ENCODE measurements at regions not wholly inside any gene's neighbourhood (a gene's known extent, or its start where the extent isn't known, plus 50 kb on each side); places are given as distances from the start of the nearest gene placed in this dataset.

DNA sequence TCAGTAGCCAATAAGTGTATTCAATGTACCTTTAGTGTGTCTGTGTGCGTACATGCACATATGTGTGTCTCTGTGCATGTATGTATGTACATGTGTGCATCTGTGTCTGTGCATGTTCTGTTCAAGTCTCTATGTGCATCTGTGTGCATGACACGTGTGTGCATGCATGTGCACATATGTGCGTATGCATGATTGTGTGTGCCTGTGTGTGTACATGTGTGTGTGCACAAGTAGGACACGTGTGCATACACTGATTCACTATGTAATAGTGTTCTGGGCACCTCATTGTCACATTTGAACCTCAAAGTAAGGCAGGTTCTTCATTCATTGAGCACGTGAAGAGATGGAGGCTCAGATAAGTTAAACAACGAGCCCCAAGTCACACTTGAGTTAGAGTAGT is 142.6 kb upstream of the COPS8 start:
- no peak overlapping the region for H3K27ac ChIP-seq
- TF ChIP-seq, protein P1, sequence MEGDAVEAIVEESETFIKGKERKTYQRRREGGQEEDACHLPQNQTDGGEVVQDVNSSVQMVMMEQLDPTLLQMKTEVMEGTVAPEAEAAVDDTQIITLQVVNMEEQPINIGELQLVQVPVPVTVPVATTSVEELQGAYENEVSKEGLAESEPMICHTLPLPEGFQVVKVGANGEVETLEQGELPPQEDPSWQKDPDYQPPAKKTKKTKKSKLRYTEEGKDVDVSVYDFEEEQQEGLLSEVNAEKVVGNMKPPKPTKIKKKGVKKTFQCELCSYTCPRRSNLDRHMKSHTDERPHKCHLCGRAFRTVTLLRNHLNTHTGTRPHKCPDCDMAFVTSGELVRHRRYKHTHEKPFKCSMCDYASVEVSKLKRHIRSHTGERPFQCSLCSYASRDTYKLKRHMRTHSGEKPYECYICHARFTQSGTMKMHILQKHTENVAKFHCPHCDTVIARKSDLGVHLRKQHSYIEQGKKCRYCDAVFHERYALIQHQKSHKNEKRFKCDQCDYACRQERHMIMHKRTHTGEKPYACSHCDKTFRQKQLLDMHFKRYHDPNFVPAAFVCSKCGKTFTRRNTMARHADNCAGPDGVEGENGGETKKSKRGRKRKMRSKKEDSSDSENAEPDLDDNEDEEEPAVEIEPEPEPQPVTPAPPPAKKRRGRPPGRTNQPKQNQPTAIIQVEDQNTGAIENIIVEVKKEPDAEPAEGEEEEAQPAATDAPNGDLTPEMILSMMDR (conservative IDR thresholded peaks at IDR 0.05) = no peak

DNA sequence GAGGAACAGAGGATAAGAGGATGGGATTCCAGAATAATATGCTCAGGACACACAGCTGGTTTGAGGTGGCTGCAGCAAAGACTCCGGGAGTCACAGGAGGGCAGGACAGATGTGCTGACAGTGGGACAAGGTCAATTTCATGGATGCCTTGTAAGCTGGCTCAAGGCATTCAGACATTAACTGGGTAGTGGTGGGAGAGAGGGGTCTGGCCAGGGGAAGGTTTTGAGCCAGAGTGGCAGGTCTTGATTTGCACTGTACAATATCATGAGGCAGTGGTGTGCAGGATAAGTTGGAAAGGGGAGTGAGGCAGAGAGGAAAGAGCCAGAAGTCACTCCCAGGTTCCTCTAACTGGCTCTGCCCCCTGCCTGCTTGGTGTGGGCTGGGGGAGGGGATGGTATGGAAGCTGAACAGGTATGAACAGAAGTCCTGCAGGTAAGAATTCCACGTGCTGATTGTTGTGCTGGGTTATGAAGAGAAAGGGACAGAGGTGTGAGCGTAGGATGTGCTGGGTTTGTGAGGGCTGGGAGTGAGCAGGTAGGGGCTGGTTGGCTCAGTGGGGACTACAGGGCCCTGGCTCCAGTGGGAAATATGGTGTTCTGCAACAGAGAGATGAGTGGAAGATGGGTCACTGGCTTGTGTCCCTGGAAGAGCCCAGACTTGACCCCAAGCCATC is 141.7 kb upstream of the COPS8 start:
- TF ChIP-seq, protein P1 (conservative IDR thresholded peaks at IDR 0.05) = no peak
- H3K27ac ChIP-seq = no peak overlapping the region

DNA sequence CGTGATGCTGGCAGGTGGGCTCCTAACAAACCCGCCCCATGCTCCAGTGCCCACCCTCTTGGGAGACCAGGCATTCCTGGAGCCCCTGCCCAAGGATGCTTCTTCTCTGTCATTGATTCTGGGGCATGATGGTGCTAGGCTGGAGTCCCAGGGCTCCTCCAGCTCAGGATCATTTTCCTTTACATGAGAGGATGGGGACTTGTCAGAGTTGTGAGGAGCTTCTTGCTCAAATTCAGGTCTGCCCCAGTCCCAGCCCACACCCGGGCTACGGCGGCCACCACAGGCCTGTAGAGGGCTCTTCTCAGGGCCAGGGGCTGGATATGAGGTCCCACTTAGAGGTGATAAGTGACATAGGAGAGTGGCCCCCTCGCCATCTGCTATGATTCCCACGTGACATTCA is 141.1 kb upstream of the COPS8 start:
- H3K27ac ChIP-seq = no peak overlapping the region
- TF ChIP-seq, protein P1 (conservative IDR thresholded peaks at IDR 0.05) = no peak

DNA sequence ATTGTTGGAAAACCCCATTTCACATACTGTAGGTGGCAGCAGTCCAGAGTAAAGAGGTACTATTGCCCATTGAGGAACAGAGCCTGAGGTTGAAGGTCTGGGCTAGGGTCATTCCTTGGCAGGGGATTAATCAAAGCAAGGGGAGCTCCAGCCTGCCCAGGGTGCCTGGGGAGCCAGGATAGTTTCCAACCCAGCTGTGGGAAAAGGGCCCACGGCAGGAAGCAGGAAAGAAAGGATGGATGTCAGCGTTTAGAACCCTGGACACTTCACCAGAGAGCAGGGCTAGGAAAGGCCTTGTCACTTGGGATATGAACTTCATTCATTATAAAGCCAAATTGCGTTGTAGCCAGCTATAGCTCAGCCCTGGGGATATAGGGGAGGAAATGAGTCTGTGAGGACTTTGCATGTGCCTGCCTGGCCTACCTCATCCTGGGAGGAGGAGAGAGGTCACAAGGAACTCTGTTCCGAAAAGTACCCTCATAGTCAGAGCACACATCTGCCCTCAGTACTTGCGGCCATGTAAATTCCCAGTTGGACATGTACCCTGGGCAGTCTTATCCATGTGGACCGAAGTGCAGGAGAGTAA is 140.2 kb upstream of the COPS8 start:
- no peak overlapping the region for H3K27ac ChIP-seq
- TF ChIP-seq, protein P1 (conservative IDR thresholded peaks at IDR 0.05) = no peak

DNA sequence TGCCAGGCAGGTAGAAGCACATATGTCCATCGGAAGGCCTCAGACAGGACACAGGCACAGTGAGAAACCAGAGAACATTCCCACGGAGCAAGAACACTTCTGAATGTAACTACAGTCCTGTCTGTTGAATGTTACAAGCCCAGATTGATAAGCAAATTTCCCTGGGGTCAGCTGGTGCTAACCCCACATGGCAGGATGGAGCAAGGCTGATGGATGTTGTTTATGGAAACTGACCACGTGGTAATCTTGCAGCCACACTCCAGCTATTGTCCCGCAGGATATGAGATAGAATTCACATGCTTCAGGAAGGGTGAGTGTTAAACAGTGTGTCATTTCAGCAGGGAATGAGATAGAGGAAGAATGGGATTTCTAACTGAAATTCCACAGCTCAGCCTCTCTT is 138.8 kb upstream of the COPS8 start:
- H3K27ac ChIP-seq = no peak overlapping the region
- TF ChIP-seq, protein P1 (conservative IDR thresholded peaks at IDR 0.05) = no peak

DNA sequence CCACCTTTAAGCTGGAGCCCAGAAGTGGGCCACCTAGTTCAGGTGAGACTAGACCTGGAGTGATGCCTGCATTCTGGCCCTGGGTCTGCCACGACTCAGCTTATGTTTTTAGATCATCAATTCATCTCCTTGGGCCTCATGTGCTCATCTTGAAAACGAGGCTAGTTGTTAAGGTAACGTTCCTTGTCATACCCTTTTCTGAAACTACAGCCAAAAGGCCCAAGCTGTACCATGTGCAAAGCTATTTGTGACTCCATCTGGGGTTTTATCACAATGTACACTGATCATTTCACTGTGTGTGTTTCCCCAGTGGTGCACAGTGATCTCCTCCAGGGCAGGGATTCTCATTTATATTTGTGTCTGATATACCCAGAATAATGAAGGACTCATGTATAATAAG is 138.4 kb upstream of the COPS8 start:
- TF ChIP-seq, protein P1 (conservative IDR thresholded peaks at IDR 0.05) = no peak
- no peak overlapping the region for H3K27ac ChIP-seq

DNA sequence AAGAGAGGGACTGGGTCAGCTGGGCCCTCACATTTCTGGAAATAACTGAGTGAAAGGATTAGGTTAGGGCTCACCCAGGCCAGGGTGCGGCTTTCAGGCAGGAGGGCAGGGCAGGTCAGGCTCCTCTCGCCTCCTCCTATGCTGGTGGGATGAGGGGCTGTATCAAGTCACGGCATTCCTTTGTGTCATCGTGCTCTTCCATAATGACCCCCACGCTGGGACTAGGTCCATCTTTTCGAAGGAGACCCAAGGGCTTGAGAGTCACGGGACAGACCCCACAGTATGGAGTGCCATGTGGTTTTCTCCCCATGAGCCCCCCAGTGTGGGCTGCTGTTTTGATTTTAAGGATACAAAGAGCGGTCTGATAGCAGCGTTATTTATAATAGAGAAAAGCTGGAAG is 137.8 kb upstream of the COPS8 start:
- H3K27ac ChIP-seq = no peak overlapping the region
- TF ChIP-seq, protein P1 (conservative IDR thresholded peaks at IDR 0.05) = no peak

Data from VCaP (cell line).